ENCODE measurements at regions not wholly inside any gene's neighbourhood (a gene's known extent, or its start where the extent isn't known, plus 50 kb on each side); places are given as distances from the start of the nearest gene placed in this dataset.

GRCh38 chr14:95408731-95409476 is 89.2 kb upstream of the CLMN start:
- TF ChIP-seq ZBTB7A (IDR thresholded peaks at IDR 0.05; ENCODE audit: low read depth) (no peak), TAF1 (IDR thresholded peaks at IDR 0.05; ENCODE audit: low read depth) (no peak), EP300 (IDR thresholded peaks at IDR 0.05; ENCODE audit: borderline replicate concordance) (no peak), MAX (IDR thresholded peaks at IDR 0.05) (no peak), RAD21 (IDR thresholded peaks at IDR 0.05; ENCODE audit: low read depth) (no peak), CEBPB (IDR thresholded peaks at IDR 0.05) (no peak), USF1 (IDR thresholded peaks at IDR 0.05) (no peak), YY1 (IDR thresholded peaks at IDR 0.05; ENCODE audit: low read depth) (no peak), FOXM1 (IDR thresholded peaks at IDR 0.05; ENCODE audit: borderline replicate concordance, low read depth) (no peak), CREB1 (IDR thresholded peaks at IDR 0.05; ENCODE audit: low read depth) (no peak)

- TF ChIP-seq REST (IDR thresholded peaks at IDR 0.05; ENCODE audit: low read depth) (no peak), ZBTB7A (IDR thresholded peaks at IDR 0.05; ENCODE audit: low read depth) (no peak), YY1 (IDR thresholded peaks at IDR 0.05; ENCODE audit: low read depth) (no peak), EGR1 (IDR thresholded peaks at IDR 0.05) (no peak), RAD21 (IDR thresholded peaks at IDR 0.05; ENCODE audit: low read depth) (no peak), NFIC (IDR thresholded peaks at IDR 0.05) (no peak), MAX (IDR thresholded peaks at IDR 0.05) (no peak), TAF1 (IDR thresholded peaks at IDR 0.05; ENCODE audit: low read depth) (no peak), CEBPB (IDR thresholded peaks at IDR 0.05) (no peak), USF1 (IDR thresholded peaks at IDR 0.05) (no peak), FOXM1 (IDR thresholded peaks at IDR 0.05; ENCODE audit: borderline replicate concordance, low read depth) (no peak), TEAD4 (IDR thresholded peaks at IDR 0.05) (no peak), CREB1 (IDR thresholded peaks at IDR 0.05; ENCODE audit: low read depth) (no peak), EP300 (IDR thresholded peaks at IDR 0.05; ENCODE audit: borderline replicate concordance) (no peak), TCF12 (IDR thresholded peaks at IDR 0.05; ENCODE audit: low read depth) (no peak)
Observed at GRCh38 chr14:95407354-95407753, 87.6 kb upstream of the CLMN start.

GRCh38 chr14:95406756-95407277 is 87.1 kb upstream of the CLMN start:
- TF ChIP-seq ZBTB7A (IDR thresholded peaks at IDR 0.05; ENCODE audit: low read depth) (no peak), EP300 (IDR thresholded peaks at IDR 0.05; ENCODE audit: borderline replicate concordance) (no peak), YY1 (IDR thresholded peaks at IDR 0.05; ENCODE audit: low read depth) (no peak), TCF12 (IDR thresholded peaks at IDR 0.05; ENCODE audit: low read depth) (no peak), CREB1 (IDR thresholded peaks at IDR 0.05; ENCODE audit: low read depth) (no peak), MAX (IDR thresholded peaks at IDR 0.05) (no peak), USF1 (IDR thresholded peaks at IDR 0.05) (no peak), TAF1 (IDR thresholded peaks at IDR 0.05; ENCODE audit: low read depth) (no peak)

GRCh38 chr14:95404583-95404982 is 84.9 kb upstream of the CLMN start:
- TF ChIP-seq ZBTB7A (IDR thresholded peaks at IDR 0.05; ENCODE audit: low read depth), result no peak
- no peak for TF ChIP-seq FOXM1 (IDR thresholded peaks at IDR 0.05; ENCODE audit: borderline replicate concordance, low read depth)
- no peak for TF ChIP-seq CREB1 (IDR thresholded peaks at IDR 0.05; ENCODE audit: low read depth)
- no peak for TF ChIP-seq TAF1 (IDR thresholded peaks at IDR 0.05; ENCODE audit: low read depth)
- TF ChIP-seq REST (IDR thresholded peaks at IDR 0.05; ENCODE audit: low read depth), result no peak
- no peak for TF ChIP-seq RAD21 (IDR thresholded peaks at IDR 0.05; ENCODE audit: low read depth)
- no peak for TF ChIP-seq MAX (IDR thresholded peaks at IDR 0.05)
- no peak for TF ChIP-seq YY1 (IDR thresholded peaks at IDR 0.05; ENCODE audit: low read depth)
- no peak for TF ChIP-seq EGR1 (IDR thresholded peaks at IDR 0.05)
- TF ChIP-seq TEAD4 (IDR thresholded peaks at IDR 0.05), result no peak
- TF ChIP-seq TCF12 (IDR thresholded peaks at IDR 0.05; ENCODE audit: low read depth), result no peak
- TF ChIP-seq USF1 (IDR thresholded peaks at IDR 0.05), result no peak
- no peak for TF ChIP-seq NFIC (IDR thresholded peaks at IDR 0.05)
- no peak for TF ChIP-seq CEBPB (IDR thresholded peaks at IDR 0.05)
- TF ChIP-seq EP300 (IDR thresholded peaks at IDR 0.05; ENCODE audit: borderline replicate concordance), result no peak

All from Ishikawa (cell line).